GM19324 (cell line): ENCODE measurements at regions not wholly inside any gene's neighbourhood (a gene's known extent, or its start where the extent isn't known, plus 50 kb on each side); places are given as distances from the start of the nearest gene placed in this dataset.

ENCODE experiments used
- ATAC-seq: cut with Tn5 transposase; IDR thresholded peaks from one replicate; pipeline ENCODE4 v1.9.1; 2021; ENCODE audit warnings: mild to moderate bottlenecking, moderate library complexity; ENCODE audit not compliant: unreplicated experiment, low FRiP score

DNA sequence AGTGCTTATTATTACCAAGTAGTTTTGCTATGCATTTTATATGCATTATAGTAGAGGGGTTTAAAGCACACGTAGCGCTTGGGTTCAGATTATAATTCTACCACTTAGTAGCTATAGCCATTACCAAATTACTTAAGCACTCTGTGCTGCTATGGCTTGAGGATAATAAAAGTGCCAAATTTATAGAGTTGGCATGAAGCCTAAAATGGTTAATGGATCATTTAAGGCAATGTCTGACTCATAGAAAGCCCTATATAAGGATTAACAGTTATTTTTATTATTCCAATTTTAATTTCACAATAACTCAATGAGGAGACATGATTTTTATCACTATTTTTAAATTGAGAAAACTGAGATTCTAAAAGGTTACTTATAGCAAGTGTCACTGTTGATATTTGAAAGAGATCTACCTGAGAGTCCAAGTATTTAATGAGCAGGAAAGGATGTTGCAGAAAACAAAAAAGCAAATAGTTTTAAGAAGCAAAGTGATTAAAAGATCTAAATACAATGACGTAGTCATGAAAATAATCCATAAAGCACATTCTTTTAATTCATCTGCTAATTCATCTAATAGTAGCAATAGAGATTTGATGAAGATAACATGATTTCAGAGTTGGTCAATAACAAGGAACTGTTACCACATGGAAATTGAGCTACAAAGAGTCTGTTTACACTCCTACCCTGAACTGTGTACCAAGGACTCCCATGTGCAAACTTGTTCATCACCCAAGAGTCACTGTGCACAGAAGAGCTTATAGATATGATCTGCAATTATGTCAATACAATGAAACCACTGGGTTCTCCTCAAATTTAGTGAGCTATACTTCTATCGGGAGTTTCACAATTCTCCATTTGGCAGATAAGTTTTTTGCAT is 78.8 kb upstream of the DTNA start:
- ATAC-seq: no peak

DNA sequence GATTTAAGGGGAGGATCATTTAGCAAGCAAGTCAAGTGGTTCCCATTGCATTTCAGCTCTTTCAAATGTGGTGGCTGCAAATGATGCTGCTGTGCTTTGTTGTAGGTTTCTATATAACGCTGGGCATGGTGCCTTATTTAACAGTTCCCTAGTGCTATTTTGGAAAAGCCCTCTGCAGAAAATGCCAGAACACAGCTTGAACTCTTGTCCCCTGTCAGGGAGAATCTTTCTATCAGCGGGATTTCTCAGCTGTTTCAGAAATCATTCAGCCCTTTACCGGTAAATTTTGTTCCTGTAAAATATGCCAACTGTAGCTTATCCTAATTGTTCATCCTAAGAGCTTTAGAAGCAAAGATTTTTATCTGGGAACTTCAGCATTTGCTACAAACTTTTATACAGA is 77.8 kb upstream of the DTNA start:
- no peak for ATAC-seq

DNA sequence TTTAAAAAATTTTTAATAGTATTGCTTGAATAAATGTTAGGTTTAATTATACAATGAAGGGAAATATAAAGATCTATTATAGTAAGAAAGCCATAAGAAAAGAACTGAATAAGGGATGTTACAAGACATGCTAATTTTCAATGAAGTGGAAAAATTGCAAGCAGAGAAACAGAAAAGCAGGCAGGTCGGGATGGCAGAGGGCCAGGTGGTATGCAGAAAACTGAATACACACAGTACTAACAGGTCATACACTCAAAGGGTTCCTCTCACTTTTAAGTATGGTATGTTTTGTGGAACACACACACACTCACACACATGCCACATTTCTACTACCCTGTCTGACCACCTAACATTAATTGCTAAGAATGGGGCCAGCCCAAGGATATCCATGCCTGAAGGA is 76.7 kb upstream of the DTNA start:
- no peak for ATAC-seq

DNA sequence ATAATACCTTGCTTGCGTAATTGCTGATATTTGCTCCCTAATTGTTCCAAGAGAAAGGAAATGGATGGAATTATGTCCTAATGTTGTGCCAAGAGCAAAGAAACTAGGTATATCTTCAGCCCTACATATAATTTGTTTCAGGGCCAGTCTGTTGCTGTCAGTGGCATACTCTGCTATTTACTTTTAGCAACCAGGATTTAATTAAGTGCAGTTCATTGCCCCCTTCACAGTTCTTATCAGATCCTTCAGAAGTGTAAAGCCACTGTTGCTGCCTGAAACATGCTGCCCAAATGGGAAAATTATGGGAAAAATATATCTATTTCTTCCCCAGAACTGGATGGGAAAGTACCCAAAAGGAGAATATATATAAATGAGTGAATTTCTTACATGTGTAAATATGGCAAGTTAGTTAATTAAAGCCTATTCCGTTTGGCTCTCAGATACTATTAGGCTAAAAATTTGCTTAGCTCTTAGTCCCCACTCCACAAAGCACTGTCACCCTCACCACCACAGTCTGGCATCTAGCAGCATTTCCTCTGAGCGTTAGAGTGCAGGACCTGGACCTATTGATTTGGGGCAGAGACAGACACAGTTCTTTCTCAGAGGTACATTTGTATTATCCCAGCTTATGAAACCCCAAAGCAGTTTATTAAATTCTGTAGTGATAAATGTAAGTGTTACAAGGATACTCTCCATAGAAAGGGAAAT is 72.8 kb upstream of the DTNA start:
- no peak for ATAC-seq

DNA sequence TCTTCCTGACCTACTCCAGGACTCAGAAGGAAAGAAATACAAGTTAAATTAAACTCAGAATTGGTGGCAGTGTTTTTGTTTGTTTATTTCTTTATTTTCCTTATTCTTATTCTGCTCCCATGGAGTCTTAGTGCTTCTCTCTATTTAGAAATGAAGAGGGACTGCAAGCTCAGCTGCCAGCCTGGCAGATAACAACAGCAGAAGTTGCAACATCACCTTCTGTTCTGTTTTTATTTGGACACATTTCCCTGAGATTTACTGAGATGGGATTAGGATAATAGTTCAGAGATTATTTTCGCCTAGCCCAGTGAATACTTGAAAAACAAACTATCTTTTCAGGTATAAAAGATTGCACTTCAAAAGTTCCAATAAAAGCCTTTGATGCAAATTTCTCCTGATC is 70.4 kb upstream of the DTNA start:
- no peak for ATAC-seq

DNA sequence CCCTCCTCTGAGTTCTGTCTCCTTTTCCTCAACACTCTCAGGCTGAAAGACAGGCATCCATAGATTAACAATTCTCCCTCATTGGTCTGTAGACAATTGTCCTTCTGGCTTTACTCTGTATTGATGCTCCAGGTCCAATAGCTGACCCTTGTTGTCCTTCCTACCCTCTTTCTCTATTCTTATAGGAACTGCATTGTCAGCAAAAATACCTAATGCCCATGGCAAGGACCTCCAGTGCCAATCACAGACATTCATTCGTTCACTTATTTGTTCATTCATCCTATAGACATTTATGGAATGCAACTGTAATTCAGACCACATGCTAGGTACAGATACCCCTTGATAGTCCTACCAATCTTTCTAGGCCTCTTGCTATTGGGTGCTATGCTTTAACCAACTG is 69.8 kb upstream of the DTNA start:
- ATAC-seq: no peak

DNA sequence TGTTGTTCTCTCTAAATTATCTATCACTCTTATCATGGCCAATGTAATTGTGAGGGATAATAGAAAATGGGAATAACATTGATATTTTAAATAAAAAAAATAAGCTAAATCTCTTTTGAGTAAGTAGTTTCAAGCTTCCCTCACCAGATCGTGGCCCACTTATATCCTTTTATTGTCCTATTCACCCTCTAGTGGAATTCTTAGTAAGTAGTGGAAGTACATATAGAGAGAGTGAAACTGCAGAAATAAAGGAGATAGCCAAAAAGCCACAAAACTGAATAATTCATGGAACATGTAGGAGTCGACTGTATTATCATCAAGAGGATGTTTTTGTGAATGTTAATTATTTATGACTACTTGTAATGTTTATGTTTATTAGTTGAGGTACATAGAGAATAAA is 66.1 kb upstream of the DTNA start:
- ATAC-seq: no peak

DNA sequence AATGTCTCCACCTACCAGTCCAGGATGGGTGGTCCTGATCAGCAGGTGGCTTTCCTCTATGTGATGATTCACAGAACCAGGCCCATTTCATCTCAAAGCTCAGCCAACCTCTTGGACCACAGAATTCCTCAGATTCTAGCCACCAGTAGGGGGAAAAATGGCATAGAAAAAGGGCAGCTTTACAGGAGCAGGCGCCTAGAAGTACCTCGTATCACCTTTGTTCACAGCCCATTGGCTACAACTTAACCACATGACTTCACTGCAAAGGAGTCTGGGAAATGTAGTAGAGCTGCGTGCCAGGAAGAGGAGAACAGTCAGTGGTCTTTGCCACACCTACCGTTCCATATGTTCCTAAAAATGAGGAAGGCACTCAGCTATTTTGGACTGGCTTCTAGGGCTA is 62.8 kb upstream of the DTNA start:
- ATAC-seq: peak; percentile 59

DNA sequence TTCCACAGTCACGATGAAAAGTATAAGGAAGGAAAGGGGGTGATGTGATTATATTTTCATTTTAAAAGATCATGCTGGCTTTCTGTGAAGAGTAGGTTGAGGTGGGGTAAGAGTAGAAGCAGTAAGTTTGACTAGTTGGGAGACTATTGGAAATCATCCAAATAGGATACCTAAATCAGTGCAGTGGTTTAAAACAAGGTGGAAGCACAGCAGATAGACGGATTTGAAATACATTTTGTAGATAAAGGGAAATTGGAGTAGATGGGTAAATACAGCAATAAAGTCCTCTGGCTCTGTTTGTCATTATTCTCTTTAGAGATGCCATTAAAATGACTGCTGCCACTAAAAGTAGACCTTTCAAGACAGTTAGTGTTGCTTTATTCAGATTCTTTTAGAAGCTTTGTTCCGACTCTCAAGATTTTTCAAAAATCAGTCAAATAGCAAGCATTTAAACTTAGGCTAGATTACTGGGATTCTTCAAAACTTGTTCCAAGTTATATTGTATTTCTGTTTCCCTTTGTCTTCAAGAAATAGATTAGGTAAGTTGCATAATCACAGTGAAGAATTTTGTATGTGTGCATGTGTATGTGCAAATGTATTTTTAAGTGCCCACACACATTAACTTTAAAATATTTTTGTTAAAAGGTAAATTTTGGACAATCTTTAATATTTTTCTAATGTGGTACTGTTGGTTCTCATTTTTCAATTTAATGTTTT is 61.7 kb upstream of the DTNA start:
- ATAC-seq: no peak

DNA sequence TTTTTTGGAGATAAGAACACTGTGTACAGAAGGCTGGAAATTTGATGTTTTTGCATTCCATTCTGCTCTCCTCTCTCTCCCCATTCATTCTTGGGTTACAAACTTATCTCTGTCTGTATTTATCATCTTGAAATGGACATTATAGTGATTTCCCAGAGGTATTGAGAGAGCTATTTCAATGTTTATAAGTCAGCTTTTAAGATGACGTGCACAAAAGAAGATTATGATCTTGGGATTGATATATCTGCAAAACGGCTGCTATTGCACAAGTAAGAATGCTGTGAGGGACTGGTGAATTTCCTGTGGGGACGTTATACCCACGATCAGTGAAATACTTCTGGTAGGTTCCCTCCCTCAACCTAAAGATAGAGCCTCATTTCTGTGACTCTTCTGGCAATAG is 61.0 kb upstream of the DTNA start:
- no peak for ATAC-seq

DNA sequence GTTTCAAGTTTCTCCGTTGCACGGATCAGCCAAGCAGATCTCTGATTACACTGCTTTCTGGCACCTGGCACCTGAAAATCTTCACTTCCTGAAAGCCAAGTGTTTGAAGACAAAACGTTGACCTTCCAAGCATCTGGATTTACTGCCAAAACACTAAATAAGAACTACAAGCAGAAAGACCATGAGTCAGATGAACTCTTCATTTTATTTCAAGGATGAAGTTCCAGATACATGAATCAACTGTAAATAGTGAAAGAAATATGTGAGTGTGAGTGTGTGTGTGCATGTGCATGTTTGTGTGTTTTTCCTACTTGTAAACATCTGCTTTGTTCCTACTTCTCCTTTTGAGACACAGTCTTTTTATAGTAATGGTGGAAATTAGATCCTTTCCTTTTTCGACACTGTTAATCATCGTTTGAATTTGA is 60.0 kb upstream of the DTNA start:
- no peak for ATAC-seq

DNA sequence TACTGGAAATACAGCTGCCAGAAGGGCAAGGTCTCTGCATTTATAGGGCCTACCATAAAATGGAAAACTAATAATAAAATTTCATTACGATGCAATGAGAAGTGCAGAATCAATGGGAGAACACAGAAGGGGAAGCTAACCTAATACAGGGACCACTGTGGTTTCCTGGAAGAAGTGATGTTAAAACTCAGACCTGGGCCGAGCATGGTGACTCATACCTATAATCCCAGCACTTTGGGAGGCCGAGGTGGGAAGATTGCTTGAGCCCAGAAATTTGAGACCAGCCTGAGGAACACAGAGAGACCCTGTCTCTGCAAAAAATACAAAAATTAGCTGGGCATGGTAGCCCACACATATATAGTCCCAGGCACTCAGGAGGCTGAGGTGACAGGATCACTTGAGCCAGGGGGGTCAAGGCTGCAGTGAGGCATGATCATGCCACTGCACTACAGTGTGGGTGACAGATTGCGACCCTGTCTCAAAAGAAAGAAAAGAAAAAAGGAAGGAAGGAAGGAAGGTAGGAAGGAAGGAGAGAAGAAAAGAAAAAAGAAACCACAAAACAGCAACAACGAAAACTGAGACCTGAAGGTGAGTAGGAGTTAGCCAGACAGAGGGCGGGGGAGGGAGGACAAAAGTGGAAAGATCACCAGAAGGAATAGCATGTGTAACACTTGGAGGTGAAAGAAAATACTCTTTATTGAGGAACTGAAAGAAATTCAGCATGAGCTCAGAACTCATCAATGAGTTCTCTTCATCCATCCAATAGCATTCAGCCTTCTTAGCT is 58.3 kb upstream of the DTNA start:
- ATAC-seq: no peak

DNA sequence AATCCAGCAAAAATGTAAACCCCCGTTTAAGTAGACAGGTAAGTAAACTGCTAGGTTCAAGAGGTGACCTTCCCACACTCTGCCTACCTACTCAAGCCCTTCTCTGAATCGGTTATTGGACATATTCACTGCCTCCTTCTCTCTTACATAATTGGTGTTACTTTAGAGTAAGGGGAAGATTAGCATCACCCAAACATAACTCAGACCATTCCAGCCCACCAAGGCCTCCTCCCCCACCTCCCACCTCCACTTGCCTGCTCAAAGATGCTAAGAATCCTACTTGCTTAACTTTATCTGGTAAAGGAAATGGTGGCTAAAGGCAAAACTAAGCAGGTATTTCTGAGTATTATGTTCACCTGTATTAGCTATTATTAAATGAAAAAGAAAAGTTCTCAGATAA is 55.0 kb upstream of the DTNA start:
- no peak for ATAC-seq

DNA sequence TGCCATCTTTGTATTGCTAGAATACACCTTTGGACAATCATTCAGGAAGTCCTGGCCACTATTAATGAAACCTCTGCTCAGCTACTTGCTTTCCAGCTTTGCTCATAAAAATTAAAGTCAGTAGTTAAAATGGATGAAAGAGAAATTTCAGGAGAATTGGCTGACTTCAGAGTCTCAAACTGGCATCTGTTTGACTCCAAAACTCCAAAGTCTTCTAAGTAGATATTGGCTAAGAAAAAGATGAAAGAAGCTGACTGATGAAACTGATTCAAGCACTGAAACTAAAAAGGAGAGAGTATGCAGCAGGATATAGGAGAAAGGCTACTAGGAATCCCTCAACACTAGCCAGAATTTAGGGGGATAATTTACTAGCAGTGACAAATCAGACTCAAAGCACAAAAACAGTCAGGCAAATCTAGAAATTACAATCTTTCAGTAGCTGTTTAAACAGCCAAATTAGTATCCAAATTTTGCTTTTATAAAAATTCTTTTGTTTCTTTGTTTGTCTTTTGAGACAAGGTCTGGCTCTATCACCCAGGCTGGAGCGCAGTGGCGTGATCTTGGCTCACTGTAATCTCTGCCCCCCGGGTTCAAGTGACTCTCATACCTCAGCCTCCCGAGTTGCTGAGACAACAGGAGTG is 52.1 kb upstream of the DTNA start:
- no peak for ATAC-seq

DNA sequence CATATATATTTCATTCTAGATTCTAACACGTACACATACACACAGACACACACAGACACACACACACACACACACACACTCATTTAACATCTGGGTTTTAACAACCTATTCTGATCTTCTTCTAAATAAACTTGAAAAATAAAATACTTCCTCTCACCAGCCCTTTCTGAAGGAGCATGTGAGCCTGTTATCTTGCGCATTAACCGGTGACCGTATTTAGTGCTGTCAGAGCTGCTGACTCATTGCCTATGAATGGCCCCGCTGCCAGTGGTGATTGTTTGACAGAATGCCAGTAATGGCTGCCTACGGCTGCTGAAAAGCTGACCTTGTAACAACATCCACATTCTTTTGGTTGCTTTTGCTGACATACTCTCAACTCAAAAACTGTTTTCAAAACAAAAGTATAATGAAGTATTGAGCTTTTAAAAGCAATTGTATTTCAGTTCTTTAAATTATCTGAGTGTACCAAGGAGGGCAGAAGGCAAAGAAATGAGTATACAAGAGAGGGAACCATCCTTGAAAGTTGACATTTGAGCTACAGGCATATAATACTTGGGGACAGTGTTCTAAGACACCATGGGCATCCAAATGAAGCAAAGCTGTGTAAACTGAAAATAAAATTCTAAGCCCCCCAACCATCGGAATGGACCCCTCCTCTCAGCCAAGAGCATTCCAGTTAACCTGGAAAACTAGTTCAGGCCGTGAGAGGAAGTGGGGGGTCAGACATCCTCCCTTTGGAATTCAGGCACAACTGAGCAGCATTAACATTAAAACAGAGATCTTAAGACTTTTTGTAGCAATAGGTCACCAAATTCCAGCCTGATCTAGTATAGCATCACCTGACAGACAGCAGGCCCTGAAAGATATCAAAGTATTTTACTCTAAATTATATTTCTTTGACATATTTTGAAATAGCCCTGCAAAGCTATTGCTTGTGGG is 50.2 kb upstream of the DTNA start:
- no peak for ATAC-seq
